ENCODE measurements at regions not wholly inside any gene's neighbourhood (a gene's known extent, or its start where the extent isn't known, plus 50 kb on each side); places are given as distances from the start of the nearest gene placed in this dataset.
"Not testable (repeated sequence)": the region's sequence is repeated elsewhere in the genome, so short reads cannot be mapped to it uniquely, and the experiment has no call there.

- no peak overlapping the region for H3K27ac ChIP-seq (ENCODE audit: low read length)
- no peak overlapping the region for H3K9ac ChIP-seq (ENCODE audit: low read length)
- H3K4me1 ChIP-seq (ENCODE audit: control insufficient read depth, low read depth, low read length), result no peaks in the 10 kb centered on the region
- no peaks in the 10 kb centered on the region for H3K9me3 ChIP-seq (ENCODE audit: control insufficient read depth, low read depth, low read length)
- no peaks in the 10 kb centered on the region for H3K36me3 ChIP-seq (ENCODE audit: control insufficient read depth, low read depth, low read length)
- no peaks in the 10 kb centered on the region for H3K27me3 ChIP-seq (ENCODE audit: control insufficient read depth, insufficient read depth, low read length)
- no peak overlapping the region for H3K4me3 ChIP-seq (ENCODE audit: low read length)
Measured at GRCh38 chr5:118597543-118597942, 390.8 kb downstream of the DTWD2 start.

- H3K4me3 ChIP-seq (ENCODE audit: low read length), result no peak overlapping the region
- no peak overlapping the region for H3K9ac ChIP-seq (ENCODE audit: low read length)
- no peaks in the 10 kb centered on the region for H3K27me3 ChIP-seq (ENCODE audit: control insufficient read depth, insufficient read depth, low read length)
- no peaks in the 10 kb centered on the region for H3K9me3 ChIP-seq (ENCODE audit: control insufficient read depth, low read depth, low read length)
- H3K36me3 ChIP-seq (ENCODE audit: control insufficient read depth, low read depth, low read length), result no peaks in the 10 kb centered on the region
- H3K4me1 ChIP-seq (ENCODE audit: control insufficient read depth, low read depth, low read length), result no peaks in the 10 kb centered on the region
- no peak overlapping the region for H3K27ac ChIP-seq (ENCODE audit: low read length)
Measured at GRCh38 chr5:118596255-118596654, 392.1 kb downstream of the DTWD2 start.

- no peak overlapping the region for H3K4me3 ChIP-seq (ENCODE audit: low read length)
- H3K9ac ChIP-seq (ENCODE audit: low read length), result no peak overlapping the region
- H3K27ac ChIP-seq (ENCODE audit: low read length), result no peak overlapping the region
- H3K9me3 ChIP-seq (ENCODE audit: control insufficient read depth, low read depth, low read length), result no peaks in the 10 kb centered on the region
- no peaks in the 10 kb centered on the region for H3K4me1 ChIP-seq (ENCODE audit: control insufficient read depth, low read depth, low read length)
- H3K36me3 ChIP-seq (ENCODE audit: control insufficient read depth, low read depth, low read length), result no peaks in the 10 kb centered on the region
- H3K27me3 ChIP-seq (ENCODE audit: control insufficient read depth, insufficient read depth, low read length), result no peaks in the 10 kb centered on the region
Measured at GRCh38 chr5:118593003-118593328, 395.4 kb downstream of the DTWD2 start.

- H3K27me3 ChIP-seq (ENCODE audit: control insufficient read depth, insufficient read depth, low read length), result no peaks in the 10 kb centered on the region
- H3K4me1 ChIP-seq (ENCODE audit: control insufficient read depth, low read depth, low read length), result no peaks in the 10 kb centered on the region
- H3K36me3 ChIP-seq (ENCODE audit: control insufficient read depth, low read depth, low read length), result no peaks in the 10 kb centered on the region
- H3K9me3 ChIP-seq (ENCODE audit: control insufficient read depth, low read depth, low read length), result no peaks in the 10 kb centered on the region
- H3K4me3 ChIP-seq (ENCODE audit: low read length), result no peak overlapping the region
- no peak overlapping the region for H3K9ac ChIP-seq (ENCODE audit: low read length)
- no peak overlapping the region for H3K27ac ChIP-seq (ENCODE audit: low read length)
Measured at GRCh38 chr5:118592229-118593002, 395.9 kb downstream of the DTWD2 start.

GRCh38 chr5:118590806-118591205, 397.5 kb downstream of the DTWD2 start:
- no peaks in the 10 kb centered on the region for H3K36me3 ChIP-seq (ENCODE audit: control insufficient read depth, low read depth, low read length)
- no peak overlapping the region for H3K27ac ChIP-seq (ENCODE audit: low read length)
- H3K9me3 ChIP-seq (ENCODE audit: control insufficient read depth, low read depth, low read length), result no peaks in the 10 kb centered on the region
- H3K9ac ChIP-seq (ENCODE audit: low read length), result no peak overlapping the region
- no peaks in the 10 kb centered on the region for H3K4me1 ChIP-seq (ENCODE audit: control insufficient read depth, low read depth, low read length)
- H3K4me3 ChIP-seq (ENCODE audit: low read length), result no peak overlapping the region
- H3K27me3 ChIP-seq (ENCODE audit: control insufficient read depth, insufficient read depth, low read length), result no peaks in the 10 kb centered on the region

- H3K4me1 ChIP-seq (ENCODE audit: control insufficient read depth, low read depth, low read length), result no peaks in the 10 kb centered on the region
- H3K9ac ChIP-seq (ENCODE audit: low read length), result no peak overlapping the region
- no peak overlapping the region for H3K27ac ChIP-seq (ENCODE audit: low read length)
- no peaks in the 10 kb centered on the region for H3K27me3 ChIP-seq (ENCODE audit: control insufficient read depth, insufficient read depth, low read length)
- H3K36me3 ChIP-seq (ENCODE audit: control insufficient read depth, low read depth, low read length), result no peaks in the 10 kb centered on the region
- H3K4me3 ChIP-seq (ENCODE audit: low read length), result no peak overlapping the region
- no peaks in the 10 kb centered on the region for H3K9me3 ChIP-seq (ENCODE audit: control insufficient read depth, low read depth, low read length)
Measured at GRCh38 chr5:118580949-118581348, 407.4 kb downstream of the DTWD2 start.

GRCh38 chr5:118578093-118578492, 410.3 kb downstream of the DTWD2 start:
- Histone ChIP-seq H3K4me3 (ENCODE audit: low read length) (no peak overlapping the region), H3K36me3 (ENCODE audit: control insufficient read depth, low read depth, low read length) (no peaks in the 10 kb centered on the region), H3K27me3 (ENCODE audit: control insufficient read depth, insufficient read depth, low read length) (no peaks in the 10 kb centered on the region), H3K27ac (ENCODE audit: low read length) (no peak overlapping the region), H3K9me3 (ENCODE audit: control insufficient read depth, low read depth, low read length) (no peaks in the 10 kb centered on the region), H3K4me1 (ENCODE audit: control insufficient read depth, low read depth, low read length) (no peaks in the 10 kb centered on the region), H3K9ac (ENCODE audit: low read length) (no peak overlapping the region)

- Histone ChIP-seq H3K27ac (ENCODE audit: low read length) (no peak overlapping the region), H3K9me3 (ENCODE audit: control insufficient read depth, low read depth, low read length) (no peaks in the 10 kb centered on the region), H3K27me3 (ENCODE audit: control insufficient read depth, insufficient read depth, low read length) (no peaks in the 10 kb centered on the region), H3K36me3 (ENCODE audit: control insufficient read depth, low read depth, low read length) (no peaks in the 10 kb centered on the region), H3K9ac (ENCODE audit: low read length) (no peak overlapping the region), H3K4me1 (ENCODE audit: control insufficient read depth, low read depth, low read length) (no peaks in the 10 kb centered on the region), H3K4me3 (ENCODE audit: low read length) (no peak overlapping the region)
Measured at GRCh38 chr5:118577621-118578020, 410.7 kb downstream of the DTWD2 start.

GRCh38 chr5:118570276-118570675, 418.1 kb downstream of the DTWD2 start:
- not testable (repeated sequence) for H3K4me3 ChIP-seq (ENCODE audit: low read length); H3K9ac ChIP-seq (ENCODE audit: low read length); H3K36me3 ChIP-seq (ENCODE audit: control insufficient read depth, low read depth, low read length); H3K4me1 ChIP-seq (ENCODE audit: control insufficient read depth, low read depth, low read length); H3K9me3 ChIP-seq (ENCODE audit: control insufficient read depth, low read depth, low read length); H3K27ac ChIP-seq (ENCODE audit: low read length); H3K27me3 ChIP-seq (ENCODE audit: control insufficient read depth, insufficient read depth, low read length)

- H3K9ac ChIP-seq (ENCODE audit: low read length); H3K27ac ChIP-seq (ENCODE audit: low read length); H3K9me3 ChIP-seq (ENCODE audit: control insufficient read depth, low read depth, low read length); H3K27me3 ChIP-seq (ENCODE audit: control insufficient read depth, insufficient read depth, low read length); H3K36me3 ChIP-seq (ENCODE audit: control insufficient read depth, low read depth, low read length); H3K4me3 ChIP-seq (ENCODE audit: low read length); H3K4me1 ChIP-seq (ENCODE audit: control insufficient read depth, low read depth, low read length): not testable (repeated sequence)
Measured at GRCh38 chr5:118569596-118569995, 418.8 kb downstream of the DTWD2 start.

GRCh38 chr5:118565335-118565971, 422.9 kb downstream of the DTWD2 start:
- Histone ChIP-seq H3K9me3 (ENCODE audit: control insufficient read depth, low read depth, low read length) (no peaks in the 10 kb centered on the region), H3K36me3 (ENCODE audit: control insufficient read depth, low read depth, low read length) (no peaks in the 10 kb centered on the region), H3K27me3 (ENCODE audit: control insufficient read depth, insufficient read depth, low read length) (no peaks in the 10 kb centered on the region), H3K27ac (ENCODE audit: low read length) (no peak overlapping the region), H3K4me1 (ENCODE audit: control insufficient read depth, low read depth, low read length) (no peaks in the 10 kb centered on the region), H3K9ac (ENCODE audit: low read length) (no peak overlapping the region), H3K4me3 (ENCODE audit: low read length) (no peak overlapping the region)

GRCh38 chr5:118561971-118562370, 426.4 kb downstream of the DTWD2 start:
- Histone ChIP-seq H3K4me3 (ENCODE audit: low read length) (no peak overlapping the region), H3K9me3 (ENCODE audit: control insufficient read depth, low read depth, low read length) (no peaks in the 10 kb centered on the region), H3K27me3 (ENCODE audit: control insufficient read depth, insufficient read depth, low read length) (no peaks in the 10 kb centered on the region), H3K36me3 (ENCODE audit: control insufficient read depth, low read depth, low read length) (no peaks in the 10 kb centered on the region), H3K4me1 (ENCODE audit: control insufficient read depth, low read depth, low read length) (no peaks in the 10 kb centered on the region), H3K9ac (ENCODE audit: low read length) (no peak overlapping the region), H3K27ac (ENCODE audit: low read length) (no peak overlapping the region)
